DLD1 (cell line): ENCODE measurements at regions not wholly inside any gene's neighbourhood (a gene's known extent, or its start where the extent isn't known, plus 50 kb on each side); places are given as distances from the start of the nearest gene placed in this dataset.

Source experiments
- in situ Hi-C: cut with HindIII; loops from 2 replicates; pipeline ENCODE4 v1.10.0; 2017; ENCODE audit warnings: low sequenced_read_pairs

DNA sequence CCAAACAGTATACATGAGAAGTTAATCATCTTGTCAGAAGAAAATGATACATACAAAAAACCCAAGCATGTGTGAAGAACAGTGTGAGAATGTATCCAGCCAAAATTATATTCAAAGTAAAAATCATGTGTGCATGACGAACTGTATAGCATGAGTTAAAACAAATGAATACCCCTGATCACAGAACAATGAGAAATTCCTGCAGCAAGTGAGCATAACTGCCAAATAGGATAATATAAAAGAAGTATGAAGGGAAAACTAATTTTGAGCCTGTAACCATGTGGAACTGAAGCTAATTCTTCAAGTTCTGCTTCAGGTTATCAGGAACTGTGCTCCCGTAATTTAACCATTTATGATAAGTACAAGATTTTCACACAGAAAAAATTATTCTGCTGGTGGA lies 56.5 kb upstream of the AMN1 start:
- in situ Hi-C loops: no loop called here

GRCh38 chr12:31783996-31784645 lies 55.3 kb upstream of the AMN1 start:
- in situ Hi-C loops: no loop called here

DNA sequence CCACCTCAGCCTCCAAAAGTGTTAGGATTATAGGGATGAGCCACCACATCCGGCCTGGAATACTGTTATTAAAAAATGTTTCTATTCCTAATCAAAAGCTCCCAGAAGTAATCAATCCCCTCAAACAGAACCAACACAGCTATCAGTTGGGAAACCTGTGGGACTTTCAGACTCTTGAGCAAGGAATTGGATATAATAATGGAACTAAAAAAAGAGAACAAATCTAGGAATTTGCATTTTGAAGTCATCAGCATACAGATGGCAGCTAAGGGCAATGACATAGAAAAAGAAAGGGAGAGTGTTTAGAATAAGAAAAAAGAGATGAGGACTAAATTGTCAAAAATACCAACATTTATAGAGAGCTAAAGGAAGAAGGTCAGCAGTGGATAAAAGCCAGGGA lies 54.7 kb upstream of the AMN1 start:
- in situ Hi-C loops: no loop called here

GRCh38 chr12:31781894-31782540 lies 53.2 kb upstream of the AMN1 start:
- in situ Hi-C loops: no loop called here

DNA sequence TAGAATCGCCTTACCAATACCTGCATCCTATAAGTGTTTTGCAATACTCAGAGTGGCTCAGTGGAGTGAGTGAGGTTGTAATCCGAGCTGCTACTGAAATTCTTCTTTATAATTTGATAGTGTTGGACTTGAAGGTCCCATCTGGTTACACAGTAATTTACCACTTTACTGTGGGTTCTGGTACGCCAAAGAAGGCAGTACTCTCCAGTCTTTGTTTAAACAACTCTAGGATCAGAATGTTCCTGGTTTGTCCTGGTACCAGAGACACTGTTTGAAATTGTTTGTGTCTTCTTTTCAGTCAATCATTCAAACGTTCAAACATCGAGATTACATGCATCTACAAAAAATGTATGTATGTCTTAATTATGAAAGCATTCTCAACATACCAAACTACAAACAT lies 51.3 kb upstream of the AMN1 start:
- in situ Hi-C loops: no loop called here

DNA sequence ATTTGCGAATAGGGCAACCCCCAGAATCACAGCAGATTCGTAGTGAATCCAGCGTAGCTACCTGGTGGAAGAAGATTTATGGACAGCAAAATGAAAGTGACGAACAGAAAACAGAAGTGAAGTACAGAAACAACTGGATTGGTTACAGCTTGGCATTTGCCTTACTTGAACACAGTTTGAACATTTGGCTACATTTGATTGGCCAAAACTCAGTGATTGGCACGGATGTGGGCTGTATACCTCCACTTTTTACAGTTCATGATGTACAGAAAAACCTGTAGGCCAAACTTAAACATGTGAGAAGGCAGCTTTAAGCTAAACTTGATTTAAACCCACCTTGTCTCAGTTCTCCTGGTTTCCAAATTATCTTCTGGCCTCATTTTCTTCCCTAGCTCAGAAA lies 49.9 kb upstream of the AMN1 start:
- in situ Hi-C loops: no loop called here
